AG04449 (cell line): ENCODE measurements at regions not wholly inside any gene's neighbourhood (a gene's known extent, or its start where the extent isn't known, plus 50 kb on each side); places are given as distances from the start of the nearest gene placed in this dataset.

Source experiments
- CTCF ChIA-PET: fragments of 350-600 bp; formaldehyde crosslinking; extraction: SDS; loops from one replicate; lab custom pipeline; 2021; ENCODE audit warnings: antibody characterized with exemption; lab: Yijun Ruan, JAX
- POLR2A ChIA-PET: fragments of 400-600, 350-600 bp; formaldehyde crosslinking; extraction: SDS; loops from one replicate; lab custom pipeline; 2020; ENCODE audit warnings: antibody characterized with exemption, inconsistent platforms; lab: Yijun Ruan, JAX
- DNase-seq: peaks from one replicate; pipeline ENCODE4 v3.0.0-alpha.2; 2010; ENCODE audit warnings: low read depth, low spot score
- H3K4me3 ChIP-seq: 2 replicates; pipeline ENCODE4 v1.5.1; 2011; ENCODE audit warnings: low read depth, mild to moderate bottlenecking, control low read depth, low read length
- CTCF ChIP-seq: IDR thresholded peaks from one replicate; pipeline ENCODE4 v1.5.1; 2011; ENCODE audit warnings: mild to moderate bottlenecking, moderate library complexity, low read length, control low read depth, inconsistent platforms; ENCODE audit not compliant: insufficient read depth; ENCODE audit errors: missing control alignments

GRCh38 chr2:24418166-24418841, 58.0 kb upstream of the ITSN2 start:
- ChIA-PET POLR2A (no interaction called here), CTCF (interaction anchor here (1.1 to 10.2 kb wide), 3 partner anchors 9 to 407 kb away, joined by 3 to 137 read pairs (median 15); partner anchors contain the start of genes CENPO and PTRHD1)
- DNase-seq: no peak
- H3K4me3 ChIP-seq: no peak overlapping the region
- no peak for TF ChIP-seq CTCF

- POLR2A ChIA-PET: no interaction called here
- CTCF ChIA-PET: interaction anchor here (0.8 to 1.6 kb wide), 6 partner anchors 10 to 422 kb away, joined by 3 to 9 read pairs (median 4); no protein-coding TSS in a partner anchor
- DNase-seq: no peak
Observed at GRCh38 chr2:24412812-24413211, 52.5 kb upstream of the ITSN2 start.

GRCh38 chr2:24411488-24412151, 51.3 kb upstream of the ITSN2 start:
- H3K4me3 ChIP-seq: no peak overlapping the region
- DNase-seq: no peak
- TF ChIP-seq CTCF: no peak
- ChIA-PET CTCF (interaction anchor here (0.7 to 5.3 kb wide), 10 partner anchors 11 to 717 kb away, joined by 3 to 296 read pairs (median 14); partner anchors contain the start of genes CENPO and PTRHD1), POLR2A (no interaction called here)

More at GRCh38 chr2:24412812-24413211, 52.5 kb upstream of the ITSN2 start:
- TF ChIP-seq CTCF: no peak
- H3K4me3 ChIP-seq: no peak overlapping the region

GRCh38 chr2:24410976-24411375, 50.6 kb upstream of the ITSN2 start:
- ChIA-PET CTCF (interaction anchor here (0.9 to 5.3 kb wide), 23 partner anchors 12 to 785 kb away, joined by 3 to 296 read pairs (median 5); partner anchors contain the start of genes CENPO and PTRHD1), POLR2A (no interaction called here)
- no peak for TF ChIP-seq CTCF
- DNase-seq: no peak
- H3K4me3 ChIP-seq: no peak overlapping the region

GRCh38 chr2:24409700-24410556, 49.6 kb upstream of the ITSN2 start:
- DNase-seq: peak; percentile 17
- peak; percentile 73 for TF ChIP-seq CTCF
- ChIA-PET POLR2A (no interaction called here), CTCF (interaction anchor here (0.6 to 5.3 kb wide), 43 partner anchors 9 to 786 kb away, joined by 3 to 296 read pairs (median 4); partner anchors contain the start of genes CENPO and PTRHD1)
- H3K4me3 ChIP-seq: no peak overlapping the region
